HepG2 (cell line): ENCODE measurements at regions not wholly inside any gene's neighbourhood (a gene's known extent, or its start where the extent isn't known, plus 50 kb on each side); places are given as distances from the start of the nearest gene placed in this dataset.
A peak's percentile ranks its signal among the peaks of the same experiment; 100 is the strongest.

ENCODE experiments used
- ATAC-seq: fragments of 200-7000 bp; cut with Tn5 transposase; 3 replicates; pipeline ENCODE4 v1.9.1; 2020; ENCODE audit warnings: mild to moderate bottlenecking, moderate library complexity
- BruUV-seq: library from RNA; stranded (reverse); fragments of 400-500 nt; replicated peaks from 2 replicates; lab custom pipeline; 2021; lab: Mats Ljungman, UMichigan
- CTCF ChIA-PET: fragments of 300-600 bp; formaldehyde crosslinking; extraction: SDS; loops from one replicate; lab custom pipeline; 2021; ENCODE audit warnings: low total read pairs, inconsistent platforms, low intra/inter-chr PET ratio; lab: Yijun Ruan, JAX
- POLR2A ChIA-PET: fragments of 350-600 bp; sonication (Branson Sonifier 250); formaldehyde crosslinking; loops from one replicate; lab custom pipeline; 2020; ENCODE audit warnings: antibody characterized with exemption, inconsistent platforms; lab: Yijun Ruan, JAX
- DNase-seq: peaks from one replicate; pipeline ENCODE4 v3.0.0-alpha.2; 2015; ENCODE audit warnings: low spot score
- FAIRE-seq: peaks from 3 replicates; lab custom pipeline; 2011; peaks lifted over from hg19 to GRCh38; lab: Jason Lieb, UNC
- H2AFZ ChIP-seq: one replicate; pipeline ENCODE4 v1.6.1; 2011; ENCODE audit warnings: low read length, inconsistent platforms
- H3K27ac ChIP-seq: fragments of 300-600 bp; 3 replicates; pipeline ENCODE4 v1.8.0; 2011; ENCODE audit warnings: mixed run types, mild to moderate bottlenecking, mixed read lengths, low read length, inconsistent platforms; ENCODE audit not compliant: insufficient read depth; ENCODE audit errors: extremely low read length
- H3K27me3 ChIP-seq, 2 experiments: fragments of 200-600 bp in 1 of 2; 2 replicates in 1 of 2; 3 replicates in 1 of 2; pipeline versions ENCODE4 v1.6.0 to v1.8.0; 2011; ENCODE audit warnings: low read length in 2 of 2, mild to moderate bottlenecking in 2 of 2, moderate library complexity in 2 of 2, inconsistent platforms in 1 of 2; ENCODE audit not compliant: insufficient read depth in 2 of 2, control insufficient read depth in 1 of 2
- H3K36me3 ChIP-seq, 2 experiments: fragments of 200-600 bp in 1 of 2; replicated peaks in 1 of 2; 2 replicates in 1 of 2; 3 replicates in 1 of 2; pipeline versions ENCODE4 v1.5.1 to v1.8.0; 2011; ENCODE audit warnings: low read length in 2 of 2, inconsistent platforms in 1 of 2; ENCODE audit not compliant: insufficient read depth in 2 of 2, control insufficient read depth in 1 of 2
- H3K4me1 ChIP-seq: 2 replicates; pipeline ENCODE4 v1.5.1; 2012; ENCODE audit warnings: low read length, inconsistent platforms; ENCODE audit not compliant: insufficient read depth
- H3K4me2 ChIP-seq: 2 replicates; pipeline ENCODE4 v1.6.0; 2011; ENCODE audit warnings: low read depth, low read length, inconsistent platforms
- H3K4me3 ChIP-seq, 3 experiments: fragments of 200-600 bp in 1 of 3; sonication (generic), shearing (Covaris generic) in 1 of 3; replicated peaks in 1 of 3; 2 replicates each; pipeline ENCODE4 v1.5.1; 2011 to 2016; ENCODE audit warnings: low read length in 3 of 3, inconsistent platforms in 2 of 3, low read depth in 2 of 3, mild to moderate bottlenecking in 2 of 3, control low read depth in 1 of 3, mixed read lengths in 1 of 3; ENCODE audit not compliant: insufficient read depth in 1 of 3
- H3K79me2 ChIP-seq: one replicate; pipeline ENCODE4 v1.6.1; 2011; ENCODE audit warnings: low read length, inconsistent platforms; ENCODE audit not compliant: insufficient read depth
- H3K9ac ChIP-seq: 2 replicates; pipeline ENCODE4 v1.6.0; 2011; ENCODE audit warnings: mild to moderate bottlenecking, low read depth, low read length, inconsistent platforms; ENCODE audit not compliant: insufficient read depth
- H3K9me3 ChIP-seq: 2 replicates; pipeline ENCODE4 v1.5.1; 2012; ENCODE audit warnings: mild to moderate bottlenecking, low read length
- H4K20me1 ChIP-seq: 2 replicates; pipeline ENCODE4 v1.6.0; 2011; ENCODE audit warnings: inconsistent platforms, mild to moderate bottlenecking, low read length, moderate library complexity; ENCODE audit not compliant: insufficient read depth
- ETV5 ChIP-seq: IDR thresholded peaks from 2 replicates; pipeline ENCODE4 v1.6.1; 2018; ENCODE audit warnings: missing biosample characterization, missing genetic modification reagents, inconsistent platforms, borderline replicate concordance
- HNF4A ChIP-seq: sonication (generic); formaldehyde crosslinking; IDR thresholded peaks from 2 replicates; pipeline ENCODE4 v1.4.0; 2020; ENCODE audit warnings: missing genetic modification reagents
- MAFK ChIP-seq, 2 experiments: IDR thresholded peaks in 1 of 2; conservative IDR thresholded peaks in 1 of 2; 2 replicates each; pipeline ENCODE4 v1.6.1; 2011; ENCODE audit warnings: improper control_type of control experiment in 2 of 2, low read length in 2 of 2
- POLR2AphosphoS5 ChIP-seq: IDR thresholded peaks from 2 replicates; pipeline ENCODE4 v1.6.1; 2012; ENCODE audit warnings: low read depth, low read length
- SMYD3 ChIP-seq: sonication (generic); formaldehyde crosslinking; IDR thresholded peaks from 2 replicates; pipeline ENCODE4 v1.8.1; 2023; ENCODE audit warnings: mild to moderate bottlenecking, missing genetic modification reagents
- THAP9 ChIP-seq: sonication (generic); formaldehyde crosslinking; IDR thresholded peaks from 2 replicates; pipeline ENCODE4; 2020; ENCODE audit warnings: missing genetic modification reagents, mild to moderate bottlenecking, borderline replicate concordance
- U2AF1 ChIP-seq: fragments of 200-400 bp; formaldehyde crosslinking; optimal IDR thresholded peaks from 2 replicates; pipeline ENCODE3; 2017; ENCODE audit warnings: mild to moderate bottlenecking, low read depth, low read length
- WIZ ChIP-seq: sonication (generic); formaldehyde crosslinking; IDR thresholded peaks from 2 replicates; pipeline ENCODE4 v1.5.1; 2020; ENCODE audit warnings: mild to moderate bottlenecking, missing genetic modification reagents
- ZNF451 ChIP-seq: sonication (generic); formaldehyde crosslinking; IDR thresholded peaks from 2 replicates; pipeline ENCODE4 v1.5.0; 2020; ENCODE audit warnings: mild to moderate bottlenecking, missing genetic modification reagents
- ZNF629 ChIP-seq: sonication (generic); formaldehyde crosslinking; conservative IDR thresholded peaks from 2 replicates; pipeline ENCODE4 v1.5.0; 2020; ENCODE audit warnings: missing genetic modification reagents
- WGBS: methylation state at CpG from one replicate; pipeline ENCODE4 v1.1.6; 2017; ENCODE audit warnings: low lambda C conversion rate; 5-methylcytosine and 5-hydroxymethylcytosine counted together
- in situ Hi-C: cut with HindIII; loops from 2 replicates; pipeline ENCODE4 v1.10.0; 2017; ENCODE audit warnings: low pct_unique_long_range_greater_than_20kb; ENCODE audit not compliant: extremely low pct_ligation_motif_present
- intact Hi-C: fragments of 100-400 bp; cut with micrococcal nuclease; formaldehyde crosslinking; loops from one replicate; pipeline ENCODE4 v1.10.0; 2022; ENCODE audit not compliant: unreplicated experiment
- TF ChIP-seq, protein P1 (sequence below): fragments of 450-650 bp; IDR thresholded peaks from 2 replicates; pipeline ENCODE4 v1.6.1; 2017; ENCODE audit warnings: mild to moderate bottlenecking
- TF ChIP-seq, protein P2 (sequence below): sonication (generic); formaldehyde crosslinking; IDR thresholded peaks from 2 replicates; pipeline ENCODE4 v1.4.0; 2020; ENCODE audit warnings: missing genetic modification reagents; ENCODE audit errors: not compliant biosample characterization

DNA sequence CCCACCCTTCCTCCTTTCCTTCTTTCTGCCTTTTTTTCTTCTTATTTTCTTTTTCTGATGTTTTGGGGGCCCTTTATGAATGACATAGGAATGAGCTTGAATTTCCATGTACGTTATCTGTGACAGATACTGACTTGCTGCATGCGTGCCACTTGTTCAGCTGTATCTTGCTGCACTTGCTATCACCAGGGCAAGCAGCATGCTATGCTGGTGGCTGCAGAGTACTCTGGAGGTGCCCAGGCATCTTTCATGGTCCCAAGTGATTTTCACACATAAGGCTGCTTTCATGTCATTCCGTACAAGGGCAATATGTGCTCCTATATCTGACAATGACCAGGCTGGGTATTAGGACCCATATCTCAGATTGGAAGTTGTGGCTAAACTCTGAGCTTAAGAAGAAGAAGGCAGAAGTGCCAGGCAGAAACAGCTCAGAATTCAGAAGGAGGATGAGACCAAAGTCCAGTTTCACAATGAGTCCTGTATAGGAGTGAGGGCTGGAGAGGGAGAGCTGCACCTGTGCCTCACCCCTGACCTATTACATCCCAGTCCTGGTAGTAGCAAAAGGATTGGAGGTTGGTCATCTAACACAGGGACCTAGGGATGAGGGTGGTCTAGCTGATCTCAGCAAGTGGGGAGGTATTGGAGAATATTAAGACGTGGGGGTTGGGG lies 299.0 kb upstream of the DDHD1 start:
- FAIRE-seq = no peak
- intact Hi-C loops = no loop called here
- H3K27ac ChIP-seq = no peak overlapping the region

More for the DNA sequence above, 299.0 kb upstream of the DDHD1 start:
- Histone ChIP-seq H3K9ac (no peak overlapping the region), H3K79me2 (no peaks in the 10 kb centered on the region), H3K27me3 (no peaks in the 10 kb centered on the region), H3K4me3 (no peak overlapping the region), H3K4me2 (no peak overlapping the region), H4K20me1 (no peaks in the 10 kb centered on the region), H2AFZ (no peak overlapping the region), H3K9me3 (no peaks in the 10 kb centered on the region), H3K36me3 (no peaks in the 10 kb centered on the region), H3K4me1 (peaks cover 41% of the 10 kb centered on the region)
- WGBS = 92% methylated on average over 4 of the region's 4 CpGs
- BruUV-seq = no TSS peak
- in situ Hi-C loops = no loop called here
- POLR2A ChIA-PET = no interaction called here
- ATAC-seq (no peak; the same call in 2 of the 3 replicates), DNase-seq (no peak)
- TF ChIP-seq MAFK (conservative IDR thresholded peaks at IDR 0.05 in 1 of 2, IDR thresholded peaks at IDR 0.05 in 1 of 2; ENCODE audit: low read length in 2 of 2) (no peak), HNF4A (CRISPR knock-in tag) (peak; percentile 57; the same call in 1 of the 2 replicates), ETV5 (CRISPR knock-in tag) (no peak), THAP9 (no peak), U2AF1 (no peak), ZNF629 (peak; percentile 50; the same call in 1 of the 2 replicates), WIZ (CRISPR knock-in tag) (no peak), SMYD3 (CRISPR knock-in tag) (no peak), ZNF451 (no peak), POLR2AphosphoS5 (no peak)
- TF ChIP-seq, protein P1, sequence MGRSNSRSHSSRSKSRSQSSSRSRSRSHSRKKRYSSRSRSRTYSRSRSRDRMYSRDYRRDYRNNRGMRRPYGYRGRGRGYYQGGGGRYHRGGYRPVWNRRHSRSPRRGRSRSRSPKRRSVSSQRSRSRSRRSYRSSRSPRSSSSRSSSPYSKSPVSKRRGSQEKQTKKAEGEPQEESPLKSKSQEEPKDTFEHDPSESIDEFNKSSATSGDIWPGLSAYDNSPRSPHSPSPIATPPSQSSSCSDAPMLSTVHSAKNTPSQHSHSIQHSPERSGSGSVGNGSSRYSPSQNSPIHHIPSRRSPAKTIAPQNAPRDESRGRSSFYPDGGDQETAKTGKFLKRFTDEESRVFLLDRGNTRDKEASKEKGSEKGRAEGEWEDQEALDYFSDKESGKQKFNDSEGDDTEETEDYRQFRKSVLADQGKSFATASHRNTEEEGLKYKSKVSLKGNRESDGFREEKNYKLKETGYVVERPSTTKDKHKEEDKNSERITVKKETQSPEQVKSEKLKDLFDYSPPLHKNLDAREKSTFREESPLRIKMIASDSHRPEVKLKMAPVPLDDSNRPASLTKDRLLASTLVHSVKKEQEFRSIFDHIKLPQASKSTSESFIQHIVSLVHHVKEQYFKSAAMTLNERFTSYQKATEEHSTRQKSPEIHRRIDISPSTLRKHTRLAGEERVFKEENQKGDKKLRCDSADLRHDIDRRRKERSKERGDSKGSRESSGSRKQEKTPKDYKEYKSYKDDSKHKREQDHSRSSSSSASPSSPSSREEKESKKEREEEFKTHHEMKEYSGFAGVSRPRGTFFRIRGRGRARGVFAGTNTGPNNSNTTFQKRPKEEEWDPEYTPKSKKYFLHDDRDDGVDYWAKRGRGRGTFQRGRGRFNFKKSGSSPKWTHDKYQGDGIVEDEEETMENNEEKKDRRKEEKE = no peak
- TF ChIP-seq, protein P2, sequence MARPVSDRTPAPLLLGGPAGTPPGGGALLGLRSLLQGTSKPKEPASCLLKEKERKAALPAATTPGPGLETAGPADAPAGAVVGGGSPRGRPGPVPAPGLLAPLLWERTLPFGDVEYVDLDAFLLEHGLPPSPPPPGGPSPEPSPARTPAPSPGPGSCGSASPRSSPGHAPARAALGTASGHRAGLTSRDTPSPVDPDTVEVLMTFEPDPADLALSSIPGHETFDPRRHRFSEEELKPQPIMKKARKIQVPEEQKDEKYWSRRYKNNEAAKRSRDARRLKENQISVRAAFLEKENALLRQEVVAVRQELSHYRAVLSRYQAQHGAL = no peak
- CTCF ChIA-PET = no interaction called here
